Duodenal mucosa (tissue), 2 donors: ENCODE measurements at regions not wholly inside any gene's neighbourhood (a gene's known extent, or its start where the extent isn't known, plus 50 kb on each side); places are given as distances from the start of the nearest gene placed in this dataset.

Experiments used
- H3K27ac ChIP-seq: one replicate; pipeline ENCODE4 v1.7.0; 2013; ENCODE audit warnings: low read depth, low read length
- H3K27me3 ChIP-seq, 2 donors: one replicate each; pipeline ENCODE4 v1.7.0; 2013; ENCODE audit warnings: low read length in 2 of 2, control low read depth in 1 of 2; ENCODE audit not compliant: insufficient read depth in 2 of 2, control insufficient read depth in 1 of 2
- H3K36me3 ChIP-seq, 2 donors: one replicate each; pipeline ENCODE4 v1.7.0; 2013; ENCODE audit warnings: low read length in 2 of 2, control low read depth in 1 of 2; ENCODE audit not compliant: insufficient read depth in 2 of 2, control insufficient read depth in 1 of 2
- H3K4me1 ChIP-seq, 2 donors: one replicate each; pipeline ENCODE4 v1.7.0; 2013; ENCODE audit warnings: low read length in 2 of 2, control low read depth in 1 of 2; ENCODE audit not compliant: insufficient read depth in 2 of 2, control insufficient read depth in 1 of 2
- H3K4me3 ChIP-seq, 2 donors: one replicate each; pipeline ENCODE4 v1.7.0; 2013; ENCODE audit warnings: low read length in 2 of 2, low read depth in 1 of 2
- H3K9ac ChIP-seq, 2 donors: one replicate each; pipeline ENCODE4 v1.7.0; 2013; ENCODE audit warnings: low read length in 2 of 2, low read depth in 1 of 2
- H3K9me3 ChIP-seq, 2 donors: one replicate each; pipeline ENCODE4 v1.7.0; 2013; ENCODE audit warnings: low read length in 2 of 2, control low read depth in 1 of 2; ENCODE audit not compliant: control insufficient read depth in 1 of 2

GRCh38 chr18:71966791-71967190 is 577.4 kb downstream of the CBLN2 start:
- H3K4me3 ChIP-seq = no peak overlapping the region
- H3K9ac ChIP-seq = no peak overlapping the region
- H3K27me3 ChIP-seq = no peaks in the 10 kb centered on the region
- H3K27ac ChIP-seq = no peak overlapping the region
- no peaks in the 10 kb centered on the region for H3K4me1 ChIP-seq
- no peaks in the 10 kb centered on the region for H3K36me3 ChIP-seq
- peaks cover 9 to 14% of the 10 kb centered on the region in 2 donors for H3K9me3 ChIP-seq

DNA sequence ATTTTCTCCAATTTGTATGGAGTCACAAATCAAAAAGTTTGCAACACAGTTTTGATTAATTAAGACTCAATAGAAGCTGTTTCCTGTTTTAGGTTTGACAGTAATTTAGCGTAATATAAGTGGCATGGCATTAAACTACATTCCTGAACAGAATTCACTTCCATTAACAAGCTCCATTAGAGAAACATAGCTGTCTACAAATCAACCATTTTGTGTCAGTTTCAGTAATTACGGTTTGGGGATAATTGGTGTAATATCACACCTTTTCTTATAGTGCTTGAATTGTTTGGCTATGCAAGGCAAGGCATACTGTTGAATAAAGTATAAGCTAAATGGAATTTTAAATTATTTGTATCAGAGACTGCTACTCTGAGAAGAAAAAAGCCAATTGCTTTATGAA is 585.5 kb downstream of the CBLN2 start:
- Histone ChIP-seq H3K4me3 (no peak overlapping the region), H3K36me3 (no peaks in the 10 kb centered on the region), H3K27ac (no peak overlapping the region), H3K9ac (no peak overlapping the region), H3K4me1 (no peaks in the 10 kb centered on the region), H3K9me3 (no peaks in the 10 kb centered on the region), H3K27me3 (no peaks in the 10 kb centered on the region)

GRCh38 chr18:71951001-71951400 is 593.1 kb downstream of the CBLN2 start:
- Histone ChIP-seq H3K27me3 (no peaks in the 10 kb centered on the region), H3K4me1 (no peaks in the 10 kb centered on the region), H3K27ac (no peak overlapping the region), H3K9me3 (peaks cover 4 to 6% of the 10 kb centered on the region in 2 donors), H3K36me3 (no peaks in the 10 kb centered on the region), H3K9ac (no peak overlapping the region), H3K4me3 (no peak overlapping the region)

- H3K9ac ChIP-seq = no peak overlapping the region
- H3K36me3 ChIP-seq = no peaks in the 10 kb centered on the region
- no peak overlapping the region for H3K27ac ChIP-seq
- H3K4me1 ChIP-seq = no peaks in the 10 kb centered on the region
- no peak overlapping the region for H3K4me3 ChIP-seq
- H3K27me3 ChIP-seq = no peaks in the 10 kb centered on the region
- H3K9me3 ChIP-seq = no peaks in the 10 kb centered on the region
These were observed 601.7 kb downstream of the CBLN2 start for GRCh38 chr18:71942433-71942832.

- Histone ChIP-seq H3K4me1 (no peaks in the 10 kb centered on the region), H3K27ac (no peak overlapping the region), H3K36me3 (no peaks in the 10 kb centered on the region), H3K9ac (no peak overlapping the region), H3K9me3 (no peaks in the 10 kb centered on the region), H3K27me3 (no peaks in the 10 kb centered on the region), H3K4me3 (no peak overlapping the region)
These were observed 604.7 kb downstream of the CBLN2 start for GRCh38 chr18:71939483-71939882.

GRCh38 chr18:71936744-71937143 is 607.4 kb downstream of the CBLN2 start:
- H3K36me3 ChIP-seq = no peaks in the 10 kb centered on the region
- no peaks in the 10 kb centered on the region for H3K4me1 ChIP-seq
- H3K9ac ChIP-seq = no peak overlapping the region
- no peak overlapping the region for H3K27ac ChIP-seq
- H3K9me3 ChIP-seq = peaks cover 0 to 4% of the 10 kb centered on the region in 2 donors
- H3K4me3 ChIP-seq = no peak overlapping the region
- H3K27me3 ChIP-seq = no peaks in the 10 kb centered on the region

DNA sequence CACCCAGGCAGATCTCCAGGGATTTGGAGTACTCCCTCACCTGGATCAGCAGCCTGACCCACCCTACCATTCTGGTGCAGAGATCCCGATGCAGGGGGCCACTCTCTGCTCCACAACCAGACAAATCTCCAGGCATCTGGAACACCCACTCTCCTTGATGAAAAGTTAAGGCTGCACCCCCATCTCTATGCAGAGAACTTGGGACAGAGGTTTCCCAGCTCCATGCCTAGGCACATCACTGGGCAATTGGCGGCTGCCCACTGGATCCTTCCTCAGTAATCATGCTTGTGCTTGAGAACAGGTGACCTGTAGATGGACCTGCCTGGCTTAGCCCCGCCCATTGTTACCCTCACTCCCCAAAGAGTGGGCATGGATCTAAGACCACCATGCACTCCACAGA is 624.9 kb downstream of the CBLN2 start:
- H3K4me3 ChIP-seq = no peak overlapping the region
- H3K9me3 ChIP-seq = peaks cover 10 to 11% of the 10 kb centered on the region in 2 donors
- H3K36me3 ChIP-seq = no peaks in the 10 kb centered on the region
- H3K9ac ChIP-seq = no peak overlapping the region
- no peaks in the 10 kb centered on the region for H3K4me1 ChIP-seq
- no peak overlapping the region for H3K27ac ChIP-seq
- no peaks in the 10 kb centered on the region for H3K27me3 ChIP-seq

- H3K4me3 ChIP-seq = no peak overlapping the region
- no peaks in the 10 kb centered on the region for H3K4me1 ChIP-seq
- H3K27me3 ChIP-seq = no peaks in the 10 kb centered on the region
- no peaks in the 10 kb centered on the region for H3K36me3 ChIP-seq
- no peak overlapping the region for H3K9ac ChIP-seq
- no peak overlapping the region for H3K27ac ChIP-seq
- H3K9me3 ChIP-seq = peaks cover 4 to 5% of the 10 kb centered on the region in 2 donors
These were observed 630.5 kb downstream of the CBLN2 start for GRCh38 chr18:71913641-71914040.

DNA sequence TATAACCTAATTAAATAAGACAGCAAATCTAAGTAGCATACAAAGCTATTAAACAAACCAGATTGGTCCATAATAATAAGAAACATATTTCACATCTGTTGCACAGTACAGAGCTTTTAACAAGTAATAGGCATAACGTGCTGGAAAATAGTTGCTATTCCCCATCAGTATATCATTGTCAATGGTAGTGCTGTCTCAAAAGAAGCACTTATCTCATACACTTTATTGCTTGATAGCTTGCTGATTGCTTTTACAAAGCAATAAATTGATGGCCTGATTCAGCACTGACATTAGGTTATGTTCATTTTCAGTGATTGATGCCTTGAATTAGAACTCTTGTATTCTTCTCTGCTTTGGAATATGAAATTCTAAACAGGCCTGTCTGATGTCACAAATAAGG is 641.7 kb downstream of the CBLN2 start:
- H3K4me1 ChIP-seq = no peaks in the 10 kb centered on the region
- no peaks in the 10 kb centered on the region for H3K27me3 ChIP-seq
- no peak overlapping the region for H3K27ac ChIP-seq
- no peak overlapping the region for H3K4me3 ChIP-seq
- peaks cover 5 to 8% of the 10 kb centered on the region in 2 donors for H3K9me3 ChIP-seq
- no peak overlapping the region for H3K9ac ChIP-seq
- H3K36me3 ChIP-seq = no peaks in the 10 kb centered on the region

DNA sequence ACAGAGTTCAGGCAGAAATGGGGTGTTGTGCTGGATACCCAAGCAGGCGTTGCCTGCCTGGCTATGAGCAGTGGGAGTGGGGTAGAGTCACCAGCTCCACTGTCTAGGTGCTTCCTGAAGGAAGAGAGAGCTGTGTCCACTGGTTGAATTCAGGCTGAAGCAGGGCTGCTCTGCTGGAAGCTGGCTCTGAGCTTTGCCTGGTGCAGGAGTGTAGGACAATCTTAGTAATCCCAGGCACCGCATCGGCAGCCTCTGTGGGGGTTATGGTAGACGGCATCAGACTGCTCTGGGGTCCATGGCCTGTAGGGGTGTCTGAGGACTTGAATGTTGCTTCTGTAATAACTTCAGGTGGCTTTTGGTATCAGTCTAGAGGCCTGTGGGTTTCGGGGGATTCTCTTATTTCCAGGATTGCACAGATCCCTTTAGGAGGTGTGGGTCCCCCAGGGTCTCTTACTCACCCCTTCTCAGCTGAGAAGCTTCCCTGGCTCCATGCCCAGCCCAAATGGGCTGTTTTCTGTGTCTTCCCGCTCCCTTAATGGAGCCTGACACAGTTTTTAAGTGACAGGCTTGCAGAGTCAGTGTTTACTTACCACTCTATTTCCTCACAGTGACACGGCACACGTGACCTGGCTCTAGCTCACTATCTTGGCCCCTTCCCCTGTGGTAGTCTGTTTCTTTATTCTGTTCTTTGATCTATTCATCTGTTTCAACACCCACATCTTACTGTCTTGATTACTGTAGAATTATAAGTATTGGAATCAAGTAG is 644.3 kb downstream of the CBLN2 start:
- H3K9me3 ChIP-seq = peaks cover 5 to 8% of the 10 kb centered on the region in 2 donors
- no peak overlapping the region for H3K9ac ChIP-seq
- no peaks in the 10 kb centered on the region for H3K36me3 ChIP-seq
- no peaks in the 10 kb centered on the region for H3K27me3 ChIP-seq
- H3K27ac ChIP-seq = no peak overlapping the region
- H3K4me1 ChIP-seq = no peaks in the 10 kb centered on the region
- no peak overlapping the region for H3K4me3 ChIP-seq
